Loucy (cell line): ENCODE measurements at regions not wholly inside any gene's neighbourhood (a gene's known extent, or its start where the extent isn't known, plus 50 kb on each side); places are given as distances from the start of the nearest gene placed in this dataset.

Source experiments
- H2AFZ ChIP-seq: fragments of 200-600 bp; sonication (generic); 2 replicates; pipeline ENCODE4 v1.6.0; 2016; ENCODE audit warnings: antibody characterized with exemption, mild to moderate bottlenecking, low read length, moderate library complexity
- H3F3A ChIP-seq: fragments of 200-600 bp; 2 replicates; pipeline ENCODE4 v1.6.0; 2016; ENCODE audit warnings: antibody characterized with exemption, low read depth, mild to moderate bottlenecking
- H3K27me3 ChIP-seq: fragments of 200-600 bp; sonication (generic); 2 replicates; pipeline ENCODE4 v1.6.1; 2014; ENCODE audit warnings: low read length, mild to moderate bottlenecking; ENCODE audit not compliant: insufficient read depth, poor library complexity, severe bottlenecking
- H3K36me3 ChIP-seq: fragments of 200-600 bp; sonication (generic); 2 replicates; pipeline ENCODE4 v1.6.1; 2016; ENCODE audit warnings: low read length; ENCODE audit not compliant: insufficient read depth
- H3K4me1 ChIP-seq: fragments of 200-600 bp; sonication (generic); 2 replicates; pipeline ENCODE4 v1.5.1; 2014; ENCODE audit warnings: low read length, mild to moderate bottlenecking; ENCODE audit not compliant: insufficient read depth, poor library complexity, severe bottlenecking
- H3K4me2 ChIP-seq: fragments of 200-600 bp; sonication (generic); 2 replicates; pipeline ENCODE4 v1.6.0; 2014; ENCODE audit warnings: antibody characterized with exemption, low read length, low read depth, mild to moderate bottlenecking; ENCODE audit not compliant: poor library complexity, severe bottlenecking
- H3K4me3 ChIP-seq: fragments of 200-600 bp; sonication (generic); 2 replicates; pipeline ENCODE4 v1.5.1; 2014; ENCODE audit warnings: low read length, mild to moderate bottlenecking, mixed read lengths; ENCODE audit not compliant: poor library complexity, severe bottlenecking
- H3K79me2 ChIP-seq: fragments of 200-600 bp; sonication (generic); 2 replicates; pipeline ENCODE4 v1.6.1; 2014; ENCODE audit warnings: low read length; ENCODE audit not compliant: insufficient read depth
- H3K9ac ChIP-seq: fragments of 200-600 bp; sonication (generic); 2 replicates; pipeline ENCODE4 v1.6.0; 2014; ENCODE audit warnings: mild to moderate bottlenecking, low read depth, low read length, moderate library complexity; ENCODE audit not compliant: poor library complexity, severe bottlenecking
- H3K9me2 ChIP-seq: fragments of 200-600 bp; sonication (generic); replicated peaks from 2 replicates; pipeline ENCODE4 v1.6.1; 2016; ENCODE audit warnings: low read depth, low read length, mixed read lengths
- H3K9me3 ChIP-seq: fragments of 200-600 bp; sonication (generic); 2 replicates; pipeline ENCODE4 v1.6.1; 2014; ENCODE audit warnings: mild to moderate bottlenecking, antibody characterized with exemption, low read length, low read depth; ENCODE audit not compliant: insufficient read depth
- H4K20me1 ChIP-seq: fragments of 200-600 bp; sonication (generic); 2 replicates; pipeline ENCODE4 v1.6.0; 2014; ENCODE audit warnings: antibody characterized with exemption, low read length, mild to moderate bottlenecking; ENCODE audit not compliant: insufficient read depth, poor library complexity, severe bottlenecking
- CTCF ChIP-seq: fragments of 200-600 bp; sonication (generic); conservative IDR thresholded peaks from 2 replicates; pipeline ENCODE4 v1.5.1; 2014; ENCODE audit warnings: mild to moderate bottlenecking, antibody characterized with exemption, low read length
- EZH2phosphoT487 ChIP-seq: fragments of 200-600 bp; IDR thresholded peaks from 2 replicates; pipeline ENCODE4 v1.6.1; 2018; ENCODE audit warnings: antibody characterized with exemption, mild to moderate bottlenecking, moderate library complexity, borderline replicate concordance

- H4K20me1 ChIP-seq: no peaks in the 10 kb centered on the region
- H3K9ac ChIP-seq: no peak overlapping the region
- no peaks in the 10 kb centered on the region for H3K79me2 ChIP-seq
- TF ChIP-seq EZH2phosphoT487 (no peak), CTCF (no peak)
- H3K9me3 ChIP-seq: peaks cover 2% of the 10 kb centered on the region; the same call in 1 of the 2 replicates
- H3F3A ChIP-seq: no peaks in the 10 kb centered on the region
- H3K4me2 ChIP-seq: no peak overlapping the region
- H3K4me3 ChIP-seq: no peak overlapping the region
- no peak overlapping the region for H2AFZ ChIP-seq
- H3K27me3 ChIP-seq: no peaks in the 10 kb centered on the region
- no peaks in the 10 kb centered on the region for H3K4me1 ChIP-seq
- no peaks in the 10 kb centered on the region for H3K9me2 ChIP-seq
- H3K36me3 ChIP-seq: no peaks in the 10 kb centered on the region
Measured at GRCh38 chr6:169083508-169083874, 170.2 kb downstream of the THBS2 start.

- H3K9ac ChIP-seq: no peak overlapping the region
- no peak overlapping the region for H3K4me3 ChIP-seq
- no peaks in the 10 kb centered on the region for H3K27me3 ChIP-seq
- H3K9me2 ChIP-seq: no peaks in the 10 kb centered on the region
- no peak overlapping the region for H2AFZ ChIP-seq
- TF ChIP-seq CTCF (no peak), EZH2phosphoT487 (no peak)
- H3K4me2 ChIP-seq: no peak overlapping the region
- H3K4me1 ChIP-seq: no peaks in the 10 kb centered on the region
- H3K79me2 ChIP-seq: no peaks in the 10 kb centered on the region
- H3F3A ChIP-seq: no peaks in the 10 kb centered on the region
- H4K20me1 ChIP-seq: no peaks in the 10 kb centered on the region
- peaks cover 2% of the 10 kb centered on the region; the same call in 1 of the 2 replicates for H3K9me3 ChIP-seq
- no peaks in the 10 kb centered on the region for H3K36me3 ChIP-seq
Measured at GRCh38 chr6:169082817-169083507, 170.7 kb downstream of the THBS2 start.

GRCh38 chr6:169082093-169082492, 171.6 kb downstream of the THBS2 start:
- TF ChIP-seq CTCF: no peak
- TF ChIP-seq EZH2phosphoT487: no peak
- Histone ChIP-seq H2AFZ (no peak overlapping the region), H3K9me2 (no peaks in the 10 kb centered on the region)

More at GRCh38 chr6:169082093-169082492, 171.6 kb downstream of the THBS2 start:
- no peak overlapping the region for H3K9ac ChIP-seq
- no peaks in the 10 kb centered on the region for H3K36me3 ChIP-seq
- no peak overlapping the region for H3K4me2 ChIP-seq
- no peaks in the 10 kb centered on the region for H3K79me2 ChIP-seq
- no peaks in the 10 kb centered on the region for H3F3A ChIP-seq
- peaks cover 2% of the 10 kb centered on the region; the same call in 1 of the 2 replicates for H3K9me3 ChIP-seq
- no peak overlapping the region for H3K4me3 ChIP-seq
- no peaks in the 10 kb centered on the region for H4K20me1 ChIP-seq
- H3K27me3 ChIP-seq: no peaks in the 10 kb centered on the region
- no peaks in the 10 kb centered on the region for H3K4me1 ChIP-seq
